LNCaP clone FGC (cell line): ENCODE measurements at regions not wholly inside any gene's neighbourhood (a gene's known extent, or its start where the extent isn't known, plus 50 kb on each side); places are given as distances from the start of the nearest gene placed in this dataset.

Source experiments
- DNase-seq: peaks from one replicate; pipeline ENCODE4 v3.0.0-alpha.2; 2011; ENCODE audit warnings: low read depth
- H3K4me3 ChIP-seq: 2 replicates; pipeline ENCODE4 v1.5.1; 2011; ENCODE audit warnings: mild to moderate bottlenecking, low read depth, low read length, control low read depth
- TF ChIP-seq, protein P1 (sequence below): IDR thresholded peaks from 2 replicates; pipeline ENCODE4 v1.5.1; 2012; ENCODE audit warnings: mild to moderate bottlenecking; ENCODE audit not compliant: control insufficient read depth, insufficient read depth; ENCODE audit errors: extremely low read depth

DNA sequence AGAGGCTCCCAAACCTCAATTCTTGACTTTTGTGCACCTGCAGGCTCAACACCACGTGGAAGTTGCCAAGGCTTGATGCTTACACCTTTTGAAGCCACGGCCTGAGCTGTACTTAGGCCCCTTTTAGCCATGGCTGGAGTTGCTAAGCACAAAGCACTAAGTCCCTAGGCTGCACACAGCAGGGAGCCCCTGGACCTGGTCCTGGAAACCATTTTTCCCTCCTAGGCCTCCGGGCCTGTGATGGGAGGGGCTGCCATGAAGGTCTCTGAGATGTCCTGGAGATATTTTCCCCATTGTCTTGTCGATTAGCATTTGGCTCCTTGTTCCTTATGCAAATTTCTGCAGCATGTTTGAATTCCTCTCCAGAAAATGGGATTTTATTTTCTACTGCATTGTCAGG is 247.1 kb upstream of the ARPP21 start:
- DNase-seq = no peak
- TF ChIP-seq, protein P1, sequence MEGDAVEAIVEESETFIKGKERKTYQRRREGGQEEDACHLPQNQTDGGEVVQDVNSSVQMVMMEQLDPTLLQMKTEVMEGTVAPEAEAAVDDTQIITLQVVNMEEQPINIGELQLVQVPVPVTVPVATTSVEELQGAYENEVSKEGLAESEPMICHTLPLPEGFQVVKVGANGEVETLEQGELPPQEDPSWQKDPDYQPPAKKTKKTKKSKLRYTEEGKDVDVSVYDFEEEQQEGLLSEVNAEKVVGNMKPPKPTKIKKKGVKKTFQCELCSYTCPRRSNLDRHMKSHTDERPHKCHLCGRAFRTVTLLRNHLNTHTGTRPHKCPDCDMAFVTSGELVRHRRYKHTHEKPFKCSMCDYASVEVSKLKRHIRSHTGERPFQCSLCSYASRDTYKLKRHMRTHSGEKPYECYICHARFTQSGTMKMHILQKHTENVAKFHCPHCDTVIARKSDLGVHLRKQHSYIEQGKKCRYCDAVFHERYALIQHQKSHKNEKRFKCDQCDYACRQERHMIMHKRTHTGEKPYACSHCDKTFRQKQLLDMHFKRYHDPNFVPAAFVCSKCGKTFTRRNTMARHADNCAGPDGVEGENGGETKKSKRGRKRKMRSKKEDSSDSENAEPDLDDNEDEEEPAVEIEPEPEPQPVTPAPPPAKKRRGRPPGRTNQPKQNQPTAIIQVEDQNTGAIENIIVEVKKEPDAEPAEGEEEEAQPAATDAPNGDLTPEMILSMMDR = no peak
- H3K4me3 ChIP-seq = no peak overlapping the region

DNA sequence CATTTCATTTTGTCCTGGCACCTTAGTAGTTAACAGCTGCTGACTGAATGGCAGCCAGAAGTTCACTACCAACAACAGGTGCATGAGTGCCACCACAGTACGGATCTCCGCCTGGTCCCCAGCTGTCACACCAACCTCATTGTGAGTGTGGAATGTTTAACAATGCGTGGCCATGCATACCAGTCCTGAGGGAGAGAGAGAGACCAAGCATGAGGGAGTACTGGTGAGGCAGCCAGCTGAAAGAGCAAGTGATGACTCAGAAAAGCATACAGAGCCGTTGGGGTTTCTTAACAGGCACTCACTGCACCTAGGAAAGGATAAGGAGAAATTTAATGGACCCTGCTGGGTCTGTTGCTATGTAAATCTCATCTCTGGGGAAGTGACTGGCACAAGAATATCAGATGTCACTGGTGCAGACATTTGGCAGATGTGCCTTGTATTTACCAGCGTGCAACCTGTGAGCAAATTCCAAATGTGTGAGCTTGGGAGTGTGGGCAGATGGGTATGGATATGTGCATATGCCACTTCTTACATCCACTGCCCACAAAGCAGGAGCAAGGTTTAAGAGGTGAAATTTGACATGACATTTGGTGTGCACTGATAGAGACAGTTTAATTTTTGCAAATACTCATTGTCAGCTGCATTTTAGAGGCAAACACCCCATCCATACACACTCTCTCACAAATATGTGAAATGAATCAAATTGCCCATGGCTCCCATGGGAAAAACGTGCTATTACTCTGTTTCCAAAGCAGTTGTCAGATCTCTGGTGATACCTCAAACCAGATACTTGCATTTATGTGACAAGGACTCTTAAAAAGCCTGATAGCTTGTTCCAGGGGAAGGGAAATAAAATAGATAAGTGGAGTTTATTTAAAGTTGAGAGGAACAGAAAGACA is 245.2 kb upstream of the ARPP21 start:
- H3K4me3 ChIP-seq = no peak overlapping the region
- TF ChIP-seq, protein P1 = no peak
- DNase-seq = no peak

DNA sequence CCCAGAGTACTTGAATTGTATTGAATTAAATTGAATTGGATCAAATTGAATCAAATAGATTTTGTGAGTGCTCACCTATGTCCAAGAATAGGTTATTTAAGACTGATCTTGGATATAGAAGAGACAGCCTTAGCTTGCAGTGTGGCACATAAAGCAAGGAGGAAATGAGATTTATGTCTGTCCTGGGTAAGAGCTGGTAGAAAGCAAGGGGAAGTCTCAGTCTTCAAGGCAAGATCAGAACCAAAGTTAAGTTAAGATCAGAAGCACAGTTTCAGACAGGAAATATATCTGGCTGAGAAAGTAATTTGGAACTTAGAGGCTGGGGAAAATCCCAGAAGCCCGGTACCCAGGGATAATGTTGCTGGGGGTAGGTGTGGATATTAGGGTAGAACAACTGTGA is 244.4 kb upstream of the ARPP21 start:
- no peak for DNase-seq
- TF ChIP-seq, protein P1 = no peak
- H3K4me3 ChIP-seq = no peak overlapping the region

DNA sequence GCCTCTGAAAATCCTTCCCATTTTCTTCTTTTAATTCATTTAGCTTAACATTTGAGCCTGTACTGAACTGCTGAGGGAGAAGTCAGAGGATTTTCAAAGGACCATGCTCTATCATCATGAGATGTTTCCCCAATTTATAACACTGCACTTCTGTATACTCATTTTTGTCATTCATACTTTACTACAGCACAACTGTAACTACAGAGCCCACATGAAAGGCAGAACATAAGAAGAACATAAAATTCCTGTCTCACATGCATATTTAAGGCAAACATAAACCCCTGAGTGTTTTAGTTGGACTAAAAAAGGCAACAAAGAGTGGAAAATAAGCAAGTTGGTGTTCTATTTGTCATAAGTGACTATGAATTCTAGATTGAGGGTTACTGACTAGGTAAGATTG is 237.7 kb upstream of the ARPP21 start:
- TF ChIP-seq, protein P1 = no peak
- DNase-seq = no peak
- no peak overlapping the region for H3K4me3 ChIP-seq

DNA sequence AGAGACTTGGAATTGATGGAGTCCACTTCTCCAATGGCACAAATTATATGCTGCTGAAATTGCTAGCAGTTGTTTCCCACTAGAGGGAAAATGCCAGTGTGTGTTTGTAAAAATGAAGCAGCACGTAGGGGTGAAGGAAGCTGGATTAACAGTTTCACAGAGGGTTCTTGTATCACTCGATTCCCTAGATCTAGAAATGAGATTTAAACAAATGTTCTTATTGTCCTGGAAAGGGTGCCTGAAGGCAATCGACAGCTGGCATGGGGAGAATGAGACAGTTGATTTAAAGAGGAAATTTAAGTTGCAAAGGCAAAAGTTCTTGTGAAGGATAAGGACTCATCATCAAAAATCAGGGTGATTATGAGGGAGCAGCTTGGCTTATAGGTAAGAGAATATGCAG is 234.8 kb upstream of the ARPP21 start:
- TF ChIP-seq, protein P1 = no peak
- no peak for DNase-seq
- H3K4me3 ChIP-seq = no peak overlapping the region

DNA sequence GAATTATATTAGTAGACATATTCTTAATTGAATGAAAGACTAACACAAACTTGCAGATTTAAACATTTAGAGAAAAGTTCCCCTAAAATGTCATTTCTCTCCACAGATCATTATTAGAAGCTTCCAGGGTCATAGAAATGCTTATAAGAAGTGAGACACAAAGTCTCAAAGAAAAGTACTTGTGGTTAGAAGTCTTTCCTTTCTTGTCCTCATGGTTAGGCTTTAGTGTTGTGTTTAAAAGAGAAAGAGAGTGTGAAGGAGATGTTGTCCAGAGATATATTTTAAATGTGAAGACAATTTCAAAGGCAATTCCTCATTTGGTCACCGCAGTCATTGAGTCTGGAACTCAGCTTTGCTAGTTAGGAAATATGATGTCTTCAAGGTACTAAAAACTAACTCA is 230.4 kb upstream of the ARPP21 start:
- TF ChIP-seq, protein P1 = no peak
- no peak overlapping the region for H3K4me3 ChIP-seq
- DNase-seq = no peak

DNA sequence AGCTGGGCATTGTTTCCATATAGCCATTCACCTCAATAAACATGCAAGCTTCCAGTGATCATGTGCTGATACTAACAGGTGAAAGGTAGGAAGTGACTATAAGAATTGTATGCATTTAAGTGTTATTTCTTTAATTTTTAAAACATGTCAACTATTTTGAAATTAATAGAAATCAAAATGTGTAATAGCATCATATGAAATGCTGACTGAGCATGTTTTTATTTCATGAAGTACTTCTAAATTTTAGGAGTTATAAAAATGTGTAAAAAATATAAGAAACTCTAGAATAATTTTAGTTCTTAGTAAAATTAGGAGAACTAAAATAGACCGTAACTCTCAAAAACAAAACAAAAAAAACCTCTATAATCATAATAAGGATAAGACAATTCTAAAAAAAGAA is 229.3 kb upstream of the ARPP21 start:
- no peak overlapping the region for H3K4me3 ChIP-seq
- TF ChIP-seq, protein P1 = no peak
- DNase-seq = no peak
